Suprapubic skin (tissue), 4 donors: ENCODE measurements at regions not wholly inside any gene's neighbourhood (a gene's known extent, or its start where the extent isn't known, plus 50 kb on each side); places are given as distances from the start of the nearest gene placed in this dataset.

Experiments
- DNase-seq, 2 donors: peaks; one replicate each; pipeline ENCODE4 v3.0.0-alpha.2; 2019; ENCODE audit warnings: low spot score in 2 of 2
- H3K27ac ChIP-seq: fragments of 200-600 bp; sonication (generic); one replicate; pipeline ENCODE4 v1.5.1; 2019
- H3K27me3 ChIP-seq: fragments of 200-600 bp; sonication (generic); one replicate; pipeline ENCODE4 v1.5.1; 2019
- H3K36me3 ChIP-seq: fragments of 200-600 bp; sonication (generic); one replicate; pipeline ENCODE4 v1.5.1; 2019
- H3K4me1 ChIP-seq: fragments of 200-600 bp; sonication (generic); one replicate; pipeline ENCODE4 v1.5.1; 2019
- H3K4me3 ChIP-seq: fragments of 200-600 bp; sonication (generic); one replicate; pipeline ENCODE4 v1.5.1; 2019; ENCODE audit warnings: mild to moderate bottlenecking
- H3K9me3 ChIP-seq: fragments of 200-600 bp; sonication (generic); one replicate; pipeline ENCODE4 v1.5.1; 2019
- EP300 ChIP-seq: sonication (generic); formaldehyde crosslinking; IDR thresholded peaks from one replicate; pipeline ENCODE4 v1.6.1; 2017; ENCODE audit warnings: antibody characterized with exemption
- POLR2A ChIP-seq, 2 donors: fragments of 450-650 bp; IDR thresholded peaks; one replicate each; pipeline ENCODE4 v1.6.1; 2017; ENCODE audit warnings: antibody characterized with exemption in 2 of 2, mild to moderate bottlenecking in 2 of 2, moderate library complexity in 2 of 2
- POLR2AphosphoS5 ChIP-seq, 3 donors: sonication (generic); formaldehyde crosslinking; IDR thresholded peaks; one replicate each; pipeline ENCODE4 v1.6.1; 2017; ENCODE audit warnings: antibody characterized with exemption in 3 of 3
- WGBS: methylation state at CpG from one replicate; pipeline ENCODE4 v1.1.5; 2018; 5-methylcytosine and 5-hydroxymethylcytosine counted together
- TF ChIP-seq, protein P1 (sequence below), 2 donors: fragments of 200-600 bp in 1 of 2; fragments of 450-650 bp in 1 of 2; sonication (generic) in 1 of 2; IDR thresholded peaks; one replicate each; pipeline ENCODE4 v1.5.1; 2016 to 2019; ENCODE audit warnings: antibody characterized with exemption in 2 of 2, mild to moderate bottlenecking in 1 of 2, moderate library complexity in 1 of 2

GRCh38 chr11:29173660-29174062 lies 843.2 kb downstream of the KCNA4 start:
- no peaks in the 10 kb centered on the region for H3K4me1 ChIP-seq
- TF ChIP-seq EP300 (no peak), POLR2A (IDR thresholded peaks at IDR 0.05) (no peak), POLR2AphosphoS5 (IDR thresholded peaks at IDR 0.05) (no peak)
- TF ChIP-seq, protein P1, sequence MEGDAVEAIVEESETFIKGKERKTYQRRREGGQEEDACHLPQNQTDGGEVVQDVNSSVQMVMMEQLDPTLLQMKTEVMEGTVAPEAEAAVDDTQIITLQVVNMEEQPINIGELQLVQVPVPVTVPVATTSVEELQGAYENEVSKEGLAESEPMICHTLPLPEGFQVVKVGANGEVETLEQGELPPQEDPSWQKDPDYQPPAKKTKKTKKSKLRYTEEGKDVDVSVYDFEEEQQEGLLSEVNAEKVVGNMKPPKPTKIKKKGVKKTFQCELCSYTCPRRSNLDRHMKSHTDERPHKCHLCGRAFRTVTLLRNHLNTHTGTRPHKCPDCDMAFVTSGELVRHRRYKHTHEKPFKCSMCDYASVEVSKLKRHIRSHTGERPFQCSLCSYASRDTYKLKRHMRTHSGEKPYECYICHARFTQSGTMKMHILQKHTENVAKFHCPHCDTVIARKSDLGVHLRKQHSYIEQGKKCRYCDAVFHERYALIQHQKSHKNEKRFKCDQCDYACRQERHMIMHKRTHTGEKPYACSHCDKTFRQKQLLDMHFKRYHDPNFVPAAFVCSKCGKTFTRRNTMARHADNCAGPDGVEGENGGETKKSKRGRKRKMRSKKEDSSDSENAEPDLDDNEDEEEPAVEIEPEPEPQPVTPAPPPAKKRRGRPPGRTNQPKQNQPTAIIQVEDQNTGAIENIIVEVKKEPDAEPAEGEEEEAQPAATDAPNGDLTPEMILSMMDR (IDR thresholded peaks at IDR 0.05): no peak
- WGBS: 18% methylated on average over 1 of the region's 1 CpG

DNA sequence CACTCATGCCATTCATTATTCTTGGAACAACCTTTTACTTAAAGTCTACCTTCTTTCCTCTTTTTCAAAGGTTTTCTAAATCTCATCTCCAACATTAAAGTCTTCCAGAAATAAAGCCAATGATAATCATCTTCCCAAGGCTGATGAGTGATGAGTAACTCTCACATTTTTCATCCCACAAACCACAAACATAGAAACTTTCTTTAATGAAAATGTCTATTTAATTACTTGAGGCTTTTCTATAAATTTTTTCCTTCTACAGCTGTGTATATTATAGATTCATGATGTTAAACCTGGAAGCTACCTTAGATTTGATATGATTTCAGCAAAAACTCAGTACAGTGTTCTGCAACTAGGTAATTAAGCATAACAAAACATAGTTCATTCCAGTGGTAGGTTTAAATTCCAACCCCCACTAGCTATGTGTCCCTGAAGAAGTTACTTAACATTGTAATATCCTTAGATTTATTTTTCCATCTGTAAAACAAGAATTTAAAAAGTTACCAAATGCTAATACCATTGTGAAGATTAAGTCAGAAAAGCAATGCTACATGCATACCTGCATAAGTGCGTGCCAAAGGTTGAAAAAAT lies 845.4 kb downstream of the KCNA4 start:
- WGBS: 85% methylated on average over 1 of the region's 1 CpG
- no peak overlapping the region for H3K4me3 ChIP-seq

More at GRCh38 chr11:29173660-29174062, 843.2 kb downstream of the KCNA4 start:
- Histone ChIP-seq H3K9me3 (no peaks in the 10 kb centered on the region), H3K4me3 (no peak overlapping the region), H3K27ac (no peak overlapping the region), H3K27me3 (no peaks in the 10 kb centered on the region), H3K36me3 (no peaks in the 10 kb centered on the region)
- DNase-seq: no peak

DNA sequence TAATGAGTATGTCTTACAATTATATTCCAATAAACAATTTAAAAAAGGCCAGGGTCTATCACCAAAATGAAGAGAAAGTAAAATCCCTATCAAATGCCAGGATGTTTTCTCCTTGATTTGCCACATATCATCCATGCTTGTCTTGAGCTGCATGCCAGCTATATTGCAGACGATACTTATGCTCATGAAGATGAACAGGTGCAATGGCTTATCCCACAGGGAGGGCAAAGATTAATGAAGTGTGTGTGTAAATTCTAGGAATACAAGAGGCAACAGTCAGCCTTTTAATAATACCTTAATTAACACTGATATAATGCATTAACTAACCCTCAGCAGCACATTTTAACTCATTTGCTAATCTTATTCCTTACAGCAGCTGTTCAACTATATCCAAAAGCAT lies 850.5 kb downstream of the KCNA4 start:
- H3K27me3 ChIP-seq: no peaks in the 10 kb centered on the region
- no peaks in the 10 kb centered on the region for H3K4me1 ChIP-seq
- DNase-seq: no peak
- 57% methylated on average over 1 of the region's 1 CpG for WGBS
- H3K4me3 ChIP-seq: no peak overlapping the region
- H3K9me3 ChIP-seq: no peaks in the 10 kb centered on the region
- TF ChIP-seq EP300 (no peak), POLR2A (IDR thresholded peaks at IDR 0.05) (no peak), POLR2AphosphoS5 (IDR thresholded peaks at IDR 0.05) (no peak)
- TF ChIP-seq, protein P1 (IDR thresholded peaks at IDR 0.05): no peak
- no peaks in the 10 kb centered on the region for H3K36me3 ChIP-seq
- H3K27ac ChIP-seq: no peak overlapping the region

More for the DNA sequence above, 845.4 kb downstream of the KCNA4 start:
- Histone ChIP-seq H3K9me3 (no peaks in the 10 kb centered on the region), H3K27me3 (no peaks in the 10 kb centered on the region), H3K27ac (no peak overlapping the region), H3K36me3 (no peaks in the 10 kb centered on the region), H3K4me1 (no peaks in the 10 kb centered on the region)
- TF ChIP-seq POLR2A (IDR thresholded peaks at IDR 0.05) (no peak), EP300 (no peak), POLR2AphosphoS5 (IDR thresholded peaks at IDR 0.05) (no peak)
- TF ChIP-seq, protein P1 (IDR thresholded peaks at IDR 0.05): no peak
- no peak for DNase-seq

DNA sequence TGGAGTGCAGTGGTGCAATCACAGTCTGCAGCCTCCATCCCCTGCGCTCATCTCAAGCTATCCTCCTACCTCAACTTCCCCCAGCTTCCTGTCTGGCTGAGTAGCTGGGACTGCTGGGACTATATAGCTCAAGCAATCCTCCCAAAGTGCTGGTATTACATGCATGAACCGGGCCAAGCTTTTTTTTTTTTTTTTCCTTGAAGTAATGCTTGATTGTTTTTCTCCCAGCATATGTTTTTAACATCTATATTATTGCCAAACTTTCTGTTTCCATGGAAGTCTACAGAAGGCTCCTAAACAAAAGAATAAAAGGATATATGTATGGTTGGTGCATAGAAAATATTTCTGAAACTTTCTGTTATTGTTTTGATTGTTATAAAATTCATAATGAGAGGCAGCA lies 853.6 kb downstream of the KCNA4 start:
- H3K27me3 ChIP-seq: no peaks in the 10 kb centered on the region
- no peaks in the 10 kb centered on the region for H3K4me1 ChIP-seq
- DNase-seq: no peak
- no peaks in the 10 kb centered on the region for H3K36me3 ChIP-seq
- WGBS: 67% methylated on average over 2 of the region's 2 CpGs
- H3K9me3 ChIP-seq: no peaks in the 10 kb centered on the region
- H3K4me3 ChIP-seq: no peak overlapping the region
- no peak for TF ChIP-seq POLR2A (IDR thresholded peaks at IDR 0.05)
- TF ChIP-seq POLR2AphosphoS5 (IDR thresholded peaks at IDR 0.05): no peak
- TF ChIP-seq EP300: no peak
- TF ChIP-seq, protein P1 (IDR thresholded peaks at IDR 0.05): no peak
- no peak overlapping the region for H3K27ac ChIP-seq

- TF ChIP-seq, protein P1 (IDR thresholded peaks at IDR 0.05): no peak
- TF ChIP-seq POLR2A (IDR thresholded peaks at IDR 0.05): no peak
- Histone ChIP-seq H3K4me1 (no peaks in the 10 kb centered on the region), H3K4me3 (no peak overlapping the region), H3K36me3 (no peaks in the 10 kb centered on the region), H3K9me3 (no peaks in the 10 kb centered on the region), H3K27ac (no peak overlapping the region), H3K27me3 (no peaks in the 10 kb centered on the region)
- 78% methylated on average over 2 of the region's 2 CpGs for WGBS
- no peak for DNase-seq
Observed at GRCh38 chr11:29162491-29162890, 854.3 kb downstream of the KCNA4 start.
